ENCODE measurements at regions not wholly inside any gene's neighbourhood (a gene's known extent, or its start where the extent isn't known, plus 50 kb on each side); places are given as distances from the start of the nearest gene placed in this dataset.
"Not testable (repeated sequence)": the region's sequence is repeated elsewhere in the genome, so short reads cannot be mapped to it uniquely, and the experiment has no call there.

GRCh38 chr10:46198516-46198915, 88.3 kb upstream of the ANTXRL start:
- no peak for DNase-seq (ENCODE audit: low read depth in 3 of 3, low spot score in 1 of 3)

- DNase-seq (ENCODE audit: low read depth in 3 of 3, low spot score in 1 of 3) = not testable (repeated sequence)
Measured at GRCh38 chr10:46202405-46202804, 84.4 kb upstream of the ANTXRL start.

- not testable (repeated sequence) for DNase-seq (ENCODE audit: low read depth in 3 of 3, low spot score in 1 of 3)
Measured at GRCh38 chr10:46204482-46205102, 82.2 kb upstream of the ANTXRL start.

GRCh38 chr10:46210427-46210826, 76.4 kb upstream of the ANTXRL start:
- not testable (repeated sequence) for DNase-seq (ENCODE audit: low read depth in 3 of 3, low spot score in 1 of 3)

GRCh38 chr10:46215426-46215825, 71.4 kb upstream of the ANTXRL start:
- DNase-seq (ENCODE audit: low read depth in 3 of 3, low spot score in 1 of 3) = no peak

- no peak for DNase-seq (ENCODE audit: low read depth in 3 of 3, low spot score in 1 of 3)
Measured at GRCh38 chr10:46216003-46216634, 70.7 kb upstream of the ANTXRL start.

GRCh38 chr10:46216836-46217751, 69.7 kb upstream of the ANTXRL start:
- no peak for DNase-seq (ENCODE audit: low read depth in 3 of 3, low spot score in 1 of 3)

- DNase-seq (ENCODE audit: low read depth in 3 of 3, low spot score in 1 of 3) = no peak
Measured at GRCh38 chr10:46217752-46218453, 68.9 kb upstream of the ANTXRL start.

GRCh38 chr10:46218921-46219320, 67.9 kb upstream of the ANTXRL start:
- DNase-seq (ENCODE audit: low read depth in 3 of 3, low spot score in 1 of 3) = no peak

- not testable (repeated sequence) for DNase-seq (ENCODE audit: low read depth in 3 of 3, low spot score in 1 of 3)
Measured at GRCh38 chr10:46219431-46219990, 67.3 kb upstream of the ANTXRL start.

- no peak for DNase-seq (ENCODE audit: low read depth in 3 of 3, low spot score in 1 of 3)
Measured at GRCh38 chr10:46220187-46220586, 66.6 kb upstream of the ANTXRL start.

- DNase-seq (ENCODE audit: low read depth in 3 of 3, low spot score in 1 of 3) = no peak
Measured at GRCh38 chr10:46220872-46221538, 65.8 kb upstream of the ANTXRL start.

GRCh38 chr10:46222364-46222935, 64.3 kb upstream of the ANTXRL start:
- no peak for DNase-seq (ENCODE audit: low read depth in 3 of 3, low spot score in 1 of 3)

GRCh38 chr10:46223064-46223480, 63.7 kb upstream of the ANTXRL start:
- DNase-seq (ENCODE audit: low read depth in 3 of 3, low spot score in 1 of 3) = no peak

GRCh38 chr10:46223626-46224413, 63.0 kb upstream of the ANTXRL start:
- DNase-seq (ENCODE audit: low read depth in 3 of 3, low spot score in 1 of 3) = no peak

GRCh38 chr10:46224414-46224682, 62.4 kb upstream of the ANTXRL start:
- no peak for DNase-seq (ENCODE audit: low read depth in 3 of 3, low spot score in 1 of 3)

- no peak for DNase-seq (ENCODE audit: low read depth in 3 of 3, low spot score in 1 of 3)
Measured at GRCh38 chr10:46225597-46225996, 61.2 kb upstream of the ANTXRL start.

- no peak for DNase-seq (ENCODE audit: low read depth in 3 of 3, low spot score in 1 of 3)
Measured at GRCh38 chr10:46226232-46226631, 60.6 kb upstream of the ANTXRL start.

- DNase-seq (ENCODE audit: low read depth in 3 of 3, low spot score in 1 of 3) = no peak
Measured at GRCh38 chr10:46226900-46227558, 59.8 kb upstream of the ANTXRL start.

All from stimulated activated CD4-positive, alpha-beta T cell treated with anti-CD3 and anti-CD28 coated beads, TNF-alpha, amount 100 ng/mL, for 1 hour (primary cell).